Activated naive CD8-positive, alpha-beta T cell treated with anti-CD3 and anti-CD28 coated beads for 36 hours (primary cell): ENCODE measurements at regions not wholly inside any gene's neighbourhood (a gene's known extent, or its start where the extent isn't known, plus 50 kb on each side); places are given as distances from the start of the nearest gene placed in this dataset.

Experiments used
- DNase-seq: peaks from one replicate; pipeline ENCODE4 v3.0.0; 2021
- H3K27ac Mint-ChIP-seq: one replicate; pipeline ENCODE4 v1.8.0; 2022; ENCODE audit warnings: mild to moderate bottlenecking, moderate library complexity, mixed read lengths
- H3K27me3 Mint-ChIP-seq: one replicate; pipeline ENCODE4 v1.8.0; 2022; ENCODE audit warnings: mild to moderate bottlenecking, mixed read lengths
- H3K36me3 Mint-ChIP-seq: one replicate; pipeline ENCODE4 v1.8.0; 2021; ENCODE audit warnings: mild to moderate bottlenecking, mixed read lengths
- H3K4me1 Mint-ChIP-seq: one replicate; pipeline ENCODE4 v1.8.0; 2021; ENCODE audit warnings: mixed read lengths
- H3K4me3 Mint-ChIP-seq: one replicate; pipeline ENCODE4 v1.8.0; 2022; ENCODE audit warnings: mild to moderate bottlenecking, moderate library complexity, mixed read lengths
- H3K9me3 Mint-ChIP-seq: one replicate; pipeline ENCODE4 v1.8.0; 2022; ENCODE audit warnings: mixed read lengths

- Mint-ChIP-seq H3K27ac (no peak overlapping the region), H3K4me1 (no peaks in the 10 kb centered on the region), H3K36me3 (no peaks in the 10 kb centered on the region), H3K9me3 (peaks cover 5% of the 10 kb centered on the region), H3K4me3 (no peak overlapping the region), H3K27me3 (no peaks in the 10 kb centered on the region)
- no peak for DNase-seq
Observed at GRCh38 chr12:61629702-61630101, 630.5 kb upstream of the USP15 start.

DNA sequence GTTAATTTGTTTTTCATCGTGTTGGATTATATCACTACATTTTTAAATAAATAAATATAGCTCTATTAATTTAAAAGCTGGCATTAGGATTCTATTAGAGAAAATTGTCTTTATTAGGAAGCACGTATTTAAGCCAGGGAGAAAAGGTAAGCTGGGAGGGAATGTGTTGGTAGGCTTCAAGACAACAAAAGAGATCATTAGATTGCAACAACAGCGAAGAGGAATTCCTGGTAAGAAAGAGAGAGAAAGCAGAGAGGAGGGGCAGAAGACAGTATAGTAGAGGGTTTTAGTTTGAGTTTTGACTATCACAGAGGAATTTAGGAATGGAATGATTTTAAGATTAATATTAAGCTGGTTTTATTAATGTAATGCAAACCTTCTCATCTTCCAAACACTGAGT lies 613.6 kb upstream of the USP15 start:
- DNase-seq: no peak

DNA sequence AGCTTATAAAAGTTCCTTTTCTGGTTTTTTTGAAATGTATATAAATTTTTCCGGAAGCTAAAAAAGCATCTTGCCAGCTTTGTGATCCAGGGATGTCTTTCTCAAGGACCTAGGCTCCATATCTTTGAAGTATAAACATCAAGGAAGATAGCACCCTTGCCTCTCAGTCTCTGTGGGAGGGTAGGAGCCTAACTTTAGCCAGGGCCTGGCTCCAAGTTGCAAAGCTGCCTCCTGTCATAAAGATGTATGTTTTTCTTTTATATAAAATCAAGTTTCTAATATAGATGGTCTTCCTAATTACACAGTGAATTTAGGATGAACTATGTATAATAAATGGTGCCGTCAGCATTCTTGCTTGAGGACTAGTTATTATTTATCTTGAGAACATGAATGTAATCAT lies 612.6 kb upstream of the USP15 start:
- Mint-ChIP-seq H3K27ac (no peak overlapping the region), H3K9me3 (no peaks in the 10 kb centered on the region), H3K27me3 (no peaks in the 10 kb centered on the region), H3K36me3 (no peaks in the 10 kb centered on the region), H3K4me1 (no peaks in the 10 kb centered on the region), H3K4me3 (no peak overlapping the region)
- no peak for DNase-seq

More for the DNA sequence above, 613.6 kb upstream of the USP15 start:
- no peak overlapping the region for H3K4me3 Mint-ChIP-seq
- no peaks in the 10 kb centered on the region for H3K27me3 Mint-ChIP-seq
- no peaks in the 10 kb centered on the region for H3K9me3 Mint-ChIP-seq
- no peaks in the 10 kb centered on the region for H3K36me3 Mint-ChIP-seq
- no peak overlapping the region for H3K27ac Mint-ChIP-seq
- H3K4me1 Mint-ChIP-seq: no peaks in the 10 kb centered on the region

DNA sequence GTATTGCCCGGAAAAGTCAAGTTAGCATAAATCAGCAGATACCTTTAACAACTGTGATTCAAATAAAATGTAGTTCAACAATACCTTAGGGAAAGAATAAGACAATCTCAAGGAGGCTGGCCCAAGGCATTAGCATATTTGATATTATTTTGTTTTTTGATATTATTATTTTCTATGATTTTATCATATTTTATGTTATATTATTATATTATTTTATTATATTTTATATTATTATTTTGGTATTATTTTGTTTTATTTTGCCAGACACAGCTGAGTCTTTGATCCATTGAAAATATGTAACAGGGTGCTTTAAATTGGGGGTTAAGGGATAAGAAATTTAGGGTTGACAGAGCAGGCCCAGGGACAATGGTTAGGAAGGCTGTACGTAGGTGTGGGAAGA lies 607.9 kb upstream of the USP15 start:
- Mint-ChIP-seq H3K4me3 (no peak overlapping the region), H3K27me3 (no peaks in the 10 kb centered on the region), H3K9me3 (no peaks in the 10 kb centered on the region), H3K36me3 (no peaks in the 10 kb centered on the region), H3K4me1 (no peaks in the 10 kb centered on the region), H3K27ac (no peak overlapping the region)
- DNase-seq: no peak

GRCh38 chr12:61654698-61655097 lies 605.5 kb upstream of the USP15 start:
- no peaks in the 10 kb centered on the region for H3K9me3 Mint-ChIP-seq
- no peak overlapping the region for H3K27ac Mint-ChIP-seq
- DNase-seq: no peak
- no peaks in the 10 kb centered on the region for H3K36me3 Mint-ChIP-seq
- no peaks in the 10 kb centered on the region for H3K27me3 Mint-ChIP-seq
- no peaks in the 10 kb centered on the region for H3K4me1 Mint-ChIP-seq
- no peak overlapping the region for H3K4me3 Mint-ChIP-seq

GRCh38 chr12:61655241-61655640 lies 605.0 kb upstream of the USP15 start:
- H3K36me3 Mint-ChIP-seq: no peaks in the 10 kb centered on the region
- no peaks in the 10 kb centered on the region for H3K9me3 Mint-ChIP-seq
- H3K27me3 Mint-ChIP-seq: no peaks in the 10 kb centered on the region
- H3K4me1 Mint-ChIP-seq: no peaks in the 10 kb centered on the region
- no peak overlapping the region for H3K27ac Mint-ChIP-seq
- no peak overlapping the region for H3K4me3 Mint-ChIP-seq
- DNase-seq: no peak

- DNase-seq: no peak
- no peaks in the 10 kb centered on the region for H3K27me3 Mint-ChIP-seq
- no peaks in the 10 kb centered on the region for H3K36me3 Mint-ChIP-seq
- no peak overlapping the region for H3K4me3 Mint-ChIP-seq
- H3K4me1 Mint-ChIP-seq: no peaks in the 10 kb centered on the region
- no peak overlapping the region for H3K27ac Mint-ChIP-seq
- peaks cover 9% of the 10 kb centered on the region for H3K9me3 Mint-ChIP-seq
Observed at GRCh38 chr12:61667676-61668075, 592.5 kb upstream of the USP15 start.

DNA sequence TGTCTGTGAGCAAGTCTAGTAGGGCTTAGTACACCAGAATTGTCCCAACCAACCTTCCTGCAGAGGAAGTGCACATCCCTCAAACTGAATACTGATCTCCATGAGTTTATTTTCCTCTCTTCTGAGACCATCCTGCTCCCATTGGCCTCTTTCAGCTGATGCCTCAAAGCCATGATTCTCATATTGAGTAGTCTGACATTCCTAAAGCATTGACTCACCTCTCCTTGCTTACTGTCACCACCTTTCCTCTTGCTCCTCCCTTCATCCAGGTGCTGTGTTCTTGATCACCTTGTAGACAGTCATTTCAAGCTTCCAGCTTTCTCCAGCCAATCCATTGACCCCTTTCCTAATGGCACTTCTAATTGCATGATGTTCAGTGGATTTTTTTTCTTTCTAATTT lies 583.7 kb upstream of the USP15 start:
- Mint-ChIP-seq H3K36me3 (no peaks in the 10 kb centered on the region), H3K9me3 (peaks cover 4% of the 10 kb centered on the region)

GRCh38 chr12:61687407-61687806 lies 572.8 kb upstream of the USP15 start:
- H3K27ac Mint-ChIP-seq: no peak overlapping the region
- H3K36me3 Mint-ChIP-seq: no peaks in the 10 kb centered on the region
- no peaks in the 10 kb centered on the region for H3K27me3 Mint-ChIP-seq
- H3K9me3 Mint-ChIP-seq: no peaks in the 10 kb centered on the region
- DNase-seq: no peak
- no peaks in the 10 kb centered on the region for H3K4me1 Mint-ChIP-seq
- no peak overlapping the region for H3K4me3 Mint-ChIP-seq

More for the DNA sequence above, 583.7 kb upstream of the USP15 start:
- Mint-ChIP-seq H3K27ac (no peak overlapping the region), H3K4me1 (no peaks in the 10 kb centered on the region), H3K27me3 (no peaks in the 10 kb centered on the region), H3K4me3 (no peak overlapping the region)
- DNase-seq: no peak

- no peak for DNase-seq
- no peaks in the 10 kb centered on the region for H3K4me1 Mint-ChIP-seq
- no peaks in the 10 kb centered on the region for H3K27me3 Mint-ChIP-seq
- no peak overlapping the region for H3K4me3 Mint-ChIP-seq
- no peaks in the 10 kb centered on the region for H3K36me3 Mint-ChIP-seq
- H3K27ac Mint-ChIP-seq: no peak overlapping the region
- peaks cover 12% of the 10 kb centered on the region for H3K9me3 Mint-ChIP-seq
Observed at GRCh38 chr12:61694214-61694613, 566.0 kb upstream of the USP15 start.

DNA sequence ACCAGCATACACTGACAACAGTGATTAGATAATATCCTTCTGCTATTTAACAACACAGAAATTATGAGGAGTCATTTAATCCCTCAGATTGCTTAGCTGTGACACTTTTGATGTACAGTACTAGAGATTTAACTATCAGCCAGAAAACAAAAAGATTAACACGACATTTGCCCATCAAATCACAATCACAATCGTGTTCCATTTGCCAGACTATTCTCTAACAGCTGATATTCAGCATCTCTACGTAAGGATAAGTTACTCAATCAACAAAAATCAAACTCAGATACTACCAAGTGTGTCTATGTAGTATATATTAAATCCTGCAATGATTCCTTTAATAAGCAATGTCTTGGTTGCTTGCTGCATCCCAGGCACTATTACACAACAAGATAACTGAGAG lies 558.7 kb upstream of the USP15 start:
- Mint-ChIP-seq H3K4me3 (no peak overlapping the region), H3K4me1 (no peaks in the 10 kb centered on the region), H3K36me3 (no peaks in the 10 kb centered on the region), H3K27me3 (no peaks in the 10 kb centered on the region), H3K27ac (no peak overlapping the region), H3K9me3 (peaks cover 4% of the 10 kb centered on the region)
- DNase-seq: no peak

- DNase-seq: no peak
- Mint-ChIP-seq H3K36me3 (no peaks in the 10 kb centered on the region), H3K27me3 (no peaks in the 10 kb centered on the region), H3K4me3 (no peak overlapping the region), H3K27ac (no peak overlapping the region), H3K9me3 (no peaks in the 10 kb centered on the region), H3K4me1 (no peaks in the 10 kb centered on the region)
Observed at GRCh38 chr12:61706783-61707182, 553.4 kb upstream of the USP15 start.

DNA sequence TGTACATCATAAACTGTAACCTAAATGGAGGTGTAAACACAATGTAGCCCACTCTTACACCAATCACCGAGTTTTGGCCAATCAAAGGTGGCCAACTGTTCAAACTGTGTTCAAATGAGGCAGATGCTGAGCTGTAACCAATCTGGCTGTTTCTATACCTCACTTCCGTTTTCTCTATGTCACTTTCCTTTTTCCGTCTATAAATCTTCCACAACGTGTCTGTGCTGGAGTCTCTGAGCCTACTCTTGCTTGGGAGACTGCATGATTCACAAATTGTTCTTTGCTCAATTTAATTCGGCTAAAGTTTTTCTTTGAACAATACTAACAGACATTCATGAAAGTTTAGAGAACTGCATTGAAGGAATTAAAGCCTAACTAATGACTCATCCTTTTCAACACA lies 547.1 kb upstream of the USP15 start:
- no peaks in the 10 kb centered on the region for H3K27me3 Mint-ChIP-seq
- no peaks in the 10 kb centered on the region for H3K4me1 Mint-ChIP-seq
- H3K4me3 Mint-ChIP-seq: no peak overlapping the region
- no peak overlapping the region for H3K27ac Mint-ChIP-seq
- no peaks in the 10 kb centered on the region for H3K36me3 Mint-ChIP-seq
- no peaks in the 10 kb centered on the region for H3K9me3 Mint-ChIP-seq
- no peak for DNase-seq

GRCh38 chr12:61717986-61718385 lies 542.2 kb upstream of the USP15 start:
- no peaks in the 10 kb centered on the region for H3K36me3 Mint-ChIP-seq
- H3K4me3 Mint-ChIP-seq: no peak overlapping the region
- H3K27ac Mint-ChIP-seq: no peak overlapping the region
- DNase-seq: no peak
- H3K4me1 Mint-ChIP-seq: no peaks in the 10 kb centered on the region
- no peaks in the 10 kb centered on the region for H3K27me3 Mint-ChIP-seq
- no peaks in the 10 kb centered on the region for H3K9me3 Mint-ChIP-seq

DNA sequence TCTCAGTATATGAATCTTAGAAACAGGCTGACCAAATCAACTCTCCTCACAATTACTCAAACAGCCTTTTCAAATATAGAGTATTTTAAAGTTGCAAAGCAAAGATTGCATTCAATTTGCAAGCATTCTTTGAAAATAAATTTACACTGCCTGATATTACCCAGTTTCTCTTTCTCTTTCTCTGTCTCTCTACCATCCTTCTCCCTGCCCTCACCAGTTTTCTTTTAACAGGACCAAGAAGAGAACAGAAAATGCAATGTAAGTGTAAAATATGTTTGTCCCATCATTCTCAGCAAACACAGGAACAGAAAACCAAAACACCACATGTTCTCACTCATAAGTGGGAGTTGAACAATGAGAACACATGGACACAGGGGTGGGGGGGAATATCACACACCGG lies 520.3 kb upstream of the USP15 start:
- Mint-ChIP-seq H3K4me1 (no peaks in the 10 kb centered on the region), H3K4me3 (no peak overlapping the region), H3K27ac (no peak overlapping the region), H3K27me3 (no peaks in the 10 kb centered on the region), H3K9me3 (no peaks in the 10 kb centered on the region), H3K36me3 (no peaks in the 10 kb centered on the region)
- no peak for DNase-seq

DNA sequence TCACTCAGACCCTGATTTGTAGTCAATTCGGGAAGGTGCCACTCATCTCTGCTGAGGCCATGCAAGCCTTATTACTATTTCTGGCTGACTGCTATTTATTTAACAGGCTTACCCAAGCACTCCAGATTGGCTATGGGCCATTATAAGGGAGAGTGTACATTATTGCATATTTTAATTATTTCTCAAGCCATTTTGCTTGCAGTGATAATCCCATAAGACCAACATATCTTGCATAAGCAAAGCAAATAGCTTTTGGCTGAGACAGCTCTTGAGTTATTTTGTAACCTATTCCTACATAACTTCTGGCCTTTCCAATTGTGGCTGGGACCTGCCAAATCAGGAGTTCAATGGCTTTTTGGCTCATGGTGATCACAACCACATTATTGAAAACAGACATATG lies 509.6 kb upstream of the USP15 start:
- no peak for DNase-seq
- no peaks in the 10 kb centered on the region for H3K9me3 Mint-ChIP-seq
- no peaks in the 10 kb centered on the region for H3K4me1 Mint-ChIP-seq
- H3K27me3 Mint-ChIP-seq: no peaks in the 10 kb centered on the region
- H3K36me3 Mint-ChIP-seq: no peaks in the 10 kb centered on the region
- no peak overlapping the region for H3K4me3 Mint-ChIP-seq
- H3K27ac Mint-ChIP-seq: no peak overlapping the region

GRCh38 chr12:61754214-61754613 lies 506.0 kb upstream of the USP15 start:
- Mint-ChIP-seq H3K9me3 (no peaks in the 10 kb centered on the region), H3K4me1 (no peaks in the 10 kb centered on the region), H3K27ac (no peak overlapping the region), H3K36me3 (no peaks in the 10 kb centered on the region), H3K27me3 (no peaks in the 10 kb centered on the region), H3K4me3 (no peak overlapping the region)
- DNase-seq: no peak
